DMS53 treated with DMSO at 0.1 percent for 48 hours (cell line): ENCODE measurements at regions not wholly inside any gene's neighbourhood (a gene's known extent, or its start where the extent isn't known, plus 50 kb on each side); places are given as distances from the start of the nearest gene placed in this dataset.

Experiments
- DNase-seq: peaks from one replicate; lab custom pipeline; 2025; ENCODE audit not compliant: unreplicated experiment; lab: John Stamatoyannopoulos, UW

DNA sequence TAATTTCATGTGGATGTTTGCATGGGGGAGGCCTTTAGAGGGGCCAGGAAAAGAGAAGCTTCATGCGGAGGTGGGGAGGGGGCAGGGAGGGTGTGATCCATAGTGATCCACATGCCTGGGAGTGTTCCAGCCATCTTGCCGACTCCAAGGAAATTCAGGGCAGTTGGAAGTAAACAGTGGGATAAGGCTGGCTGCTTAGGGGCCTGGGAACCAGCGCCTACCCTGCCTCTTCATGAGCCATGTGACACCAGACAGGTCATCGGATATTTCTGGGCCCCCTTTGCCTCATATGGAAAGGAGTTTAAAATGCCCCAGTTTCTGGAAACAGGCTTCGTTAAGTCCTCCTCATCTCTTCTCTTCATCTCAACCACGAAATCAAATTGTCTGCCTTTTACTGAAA lies 983.2 kb downstream of the BCL11B start:
- no peak for DNase-seq

GRCh38 chr14:98290596-98290995 lies 981.4 kb downstream of the BCL11B start:
- DNase-seq, result no peak

GRCh38 chr14:98292191-98292590 lies 979.8 kb downstream of the BCL11B start:
- DNase-seq, result no peak

- DNase-seq, result no peak
These were observed 978.4 kb downstream of the BCL11B start for GRCh38 chr14:98293576-98293975.

DNA sequence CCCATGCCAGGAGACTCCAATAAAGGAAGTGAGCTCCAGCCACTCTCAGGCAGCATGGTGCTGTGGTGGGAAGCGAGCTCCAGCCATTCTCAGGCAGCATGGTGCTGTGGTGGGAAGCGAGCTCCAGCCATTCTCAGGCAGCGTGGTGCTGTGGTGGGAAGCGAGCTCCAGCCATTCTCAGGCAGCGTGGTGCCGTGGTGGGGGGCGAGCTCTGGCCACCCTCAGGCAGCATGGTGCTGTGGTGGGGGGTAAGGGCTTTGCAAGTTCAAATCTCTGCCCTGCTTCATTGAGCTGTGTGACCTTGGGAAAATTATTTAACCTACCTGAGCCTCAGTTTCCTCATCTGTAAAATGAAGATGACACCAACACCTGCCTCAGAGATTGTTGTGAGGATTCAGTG lies 975.1 kb downstream of the BCL11B start:
- DNase-seq, result no peak

DNA sequence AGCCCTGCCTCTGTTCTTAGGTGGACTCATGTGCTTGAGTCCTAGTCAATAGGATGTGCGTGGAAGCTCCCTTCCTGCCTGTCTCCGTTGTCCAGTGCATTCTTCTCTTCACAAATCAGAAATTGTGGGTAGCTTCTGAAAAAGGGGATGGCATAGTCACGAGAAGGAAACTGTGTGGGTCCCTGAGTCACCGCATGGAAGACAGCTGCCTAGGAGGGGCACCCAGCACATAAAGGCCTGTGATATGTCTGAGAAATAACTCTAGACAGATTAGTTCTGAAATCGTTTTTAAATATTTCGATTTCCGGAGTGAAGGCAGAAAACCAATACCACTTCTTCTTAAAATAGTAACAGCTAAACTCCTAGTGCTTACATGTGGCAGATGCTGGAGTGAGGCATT lies 974.4 kb downstream of the BCL11B start:
- DNase-seq, result no peak

GRCh38 chr14:98298481-98299244 lies 973.3 kb downstream of the BCL11B start:
- DNase-seq, result no peak

DNA sequence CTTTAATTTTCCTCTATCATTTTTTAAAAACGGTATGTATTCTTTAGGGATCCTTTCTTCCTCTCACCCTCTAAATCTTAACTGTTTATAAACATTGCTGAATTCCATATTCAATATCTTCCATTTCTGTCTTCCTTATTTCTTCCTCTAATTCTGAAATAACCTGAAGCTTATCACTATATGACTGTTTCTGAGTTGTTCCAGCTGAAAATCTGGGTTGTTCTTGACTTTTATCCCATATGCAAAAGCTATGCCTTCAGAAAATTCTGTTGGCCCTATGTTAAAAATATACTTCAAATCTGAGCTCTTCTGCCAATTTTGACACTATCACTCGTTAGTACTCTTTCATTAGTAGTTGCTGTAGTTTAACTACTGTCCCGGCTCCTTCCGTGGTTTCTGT lies 970.3 kb downstream of the BCL11B start:
- DNase-seq, result no peak

- no peak for DNase-seq
These were observed 967.4 kb downstream of the BCL11B start for GRCh38 chr14:98304574-98304973.

DNA sequence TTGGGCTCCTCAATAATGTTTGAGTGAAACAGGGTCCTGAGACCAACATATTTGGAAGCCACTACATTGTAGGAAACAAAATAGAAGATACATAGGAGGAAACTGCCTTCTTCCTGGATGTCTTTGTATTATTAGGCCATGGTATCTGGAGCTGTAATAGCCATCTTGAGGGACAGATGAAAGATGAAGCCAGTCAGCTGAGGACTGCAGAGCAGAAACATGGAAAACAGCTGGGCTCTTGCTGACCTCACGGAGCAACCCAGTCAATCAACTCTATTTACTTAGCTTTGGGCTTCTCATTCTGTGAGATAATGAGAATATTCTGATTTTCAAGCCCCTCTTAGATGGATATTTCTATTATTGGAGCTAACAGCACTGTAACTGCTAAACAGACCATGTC lies 962.4 kb downstream of the BCL11B start:
- DNase-seq, result no peak

- DNase-seq, result no peak
These were observed 960.0 kb downstream of the BCL11B start for GRCh38 chr14:98312006-98312405.

DNA sequence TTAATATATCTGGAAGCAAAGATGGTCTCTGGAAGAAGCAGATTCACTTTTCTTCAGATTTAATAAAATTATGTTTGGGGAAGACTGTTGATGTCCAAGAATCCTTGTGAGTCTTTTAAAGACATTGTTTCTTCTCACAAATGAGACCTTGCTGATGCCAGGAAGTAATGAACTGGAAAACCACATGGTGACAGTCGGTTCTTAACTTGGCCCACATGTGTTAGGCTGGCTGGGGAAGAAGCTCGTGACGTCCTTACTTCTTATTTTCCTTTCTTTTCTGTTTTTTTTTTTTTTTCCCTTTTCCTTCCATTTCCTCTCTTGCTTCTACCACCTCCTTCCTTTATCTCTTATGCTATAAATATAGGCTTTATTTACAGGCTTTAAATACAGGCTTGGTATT lies 950.2 kb downstream of the BCL11B start:
- DNase-seq, result no peak

- DNase-seq, result no peak
These were observed 948.2 kb downstream of the BCL11B start for GRCh38 chr14:98323836-98324235.

GRCh38 chr14:98325761-98326160 lies 946.2 kb downstream of the BCL11B start:
- DNase-seq, result no peak

GRCh38 chr14:98328496-98328895 lies 943.5 kb downstream of the BCL11B start:
- no peak for DNase-seq

- DNase-seq, result no peak
These were observed 937.8 kb downstream of the BCL11B start for GRCh38 chr14:98334186-98334585.

DNA sequence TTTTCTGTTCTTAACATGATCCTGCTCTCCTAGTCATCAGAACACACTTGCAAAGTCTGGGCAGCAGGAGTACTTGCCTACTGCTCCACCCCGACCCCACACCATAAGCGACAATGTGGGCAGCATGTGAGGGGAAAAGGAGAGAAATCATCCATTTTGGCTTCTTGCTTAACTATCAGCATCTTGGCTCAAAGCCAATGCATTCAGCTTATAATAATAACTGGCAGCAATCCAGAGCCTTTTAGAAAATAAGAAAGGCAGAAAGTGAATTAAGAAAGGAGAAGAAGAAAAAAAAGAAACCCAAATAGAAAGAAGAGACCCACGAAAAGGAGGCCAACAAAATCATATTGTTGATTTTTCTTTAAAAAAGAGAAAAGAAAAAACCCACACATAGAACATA lies 930.8 kb downstream of the BCL11B start:
- DNase-seq, result no peak

DNA sequence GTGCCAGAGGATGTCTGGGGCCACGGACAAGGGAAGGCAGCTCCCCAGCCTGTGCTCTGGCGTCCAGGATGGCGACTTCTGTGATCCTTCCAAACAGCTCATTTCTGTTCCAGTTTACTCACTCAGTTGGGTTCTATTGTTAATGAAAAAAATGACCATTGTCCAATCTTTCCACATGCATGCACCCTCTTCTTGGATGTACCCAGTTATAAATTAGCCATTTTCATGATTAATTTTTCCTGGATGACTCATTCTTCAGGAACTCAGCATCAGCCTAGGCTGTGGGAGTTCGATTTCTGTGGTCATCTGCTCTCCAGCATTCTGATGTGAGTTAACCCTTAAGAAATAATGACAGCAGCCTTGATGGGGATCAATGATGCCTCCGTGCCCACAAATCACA lies 926.8 kb downstream of the BCL11B start:
- no peak for DNase-seq

GRCh38 chr14:98347686-98348085 lies 924.3 kb downstream of the BCL11B start:
- DNase-seq, result no peak

GRCh38 chr14:98348505-98348904 lies 923.5 kb downstream of the BCL11B start:
- no peak for DNase-seq

GRCh38 chr14:98350213-98350612 lies 921.8 kb downstream of the BCL11B start:
- DNase-seq, result no peak

GRCh38 chr14:98364961-98365360 lies 907.0 kb downstream of the BCL11B start:
- no peak for DNase-seq

- DNase-seq, result no peak
These were observed 905.6 kb downstream of the BCL11B start for GRCh38 chr14:98366429-98366828.
